Limb (tissue), 2 donors: ENCODE measurements at regions not wholly inside any gene's neighbourhood (a gene's known extent, or its start where the extent isn't known, plus 50 kb on each side); places are given as distances from the start of the nearest gene placed in this dataset.
A peak's percentile ranks its signal among the peaks of the same experiment; 100 is the strongest.
"Not testable (repeated sequence)": the region's sequence is repeated elsewhere in the genome, so short reads cannot be mapped to it uniquely, and the experiment has no call there.

Experiments
- DNase-seq, 2 donors: peaks; one replicate each; pipeline ENCODE4 v3.0.0-alpha.2; 2016; ENCODE audit errors: extremely low spot score in 2 of 2

DNA sequence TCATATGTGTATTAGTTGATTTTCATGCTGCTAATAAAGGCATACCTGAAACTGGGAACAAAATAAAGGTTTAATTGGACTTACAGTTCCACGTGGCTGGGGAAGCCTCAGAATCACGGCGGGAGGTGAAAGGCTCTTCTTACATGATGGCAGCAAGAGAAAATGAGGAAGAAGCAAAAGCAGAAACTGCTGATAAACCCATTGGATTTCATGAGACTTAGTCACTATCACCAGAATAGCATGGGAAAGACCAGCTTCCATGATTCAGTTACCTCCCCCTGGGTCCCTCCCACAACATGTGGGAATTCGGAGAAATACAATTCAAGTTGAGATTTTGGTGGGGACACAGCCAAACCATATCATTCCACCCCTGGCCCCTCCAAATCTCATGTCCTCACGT, 633.4 kb downstream of the MID1IP1 start:
- DNase-seq = not testable (repeated sequence)

GRCh38 chrX:39436538-39436937, 635.3 kb downstream of the MID1IP1 start:
- not testable (repeated sequence) for DNase-seq

DNA sequence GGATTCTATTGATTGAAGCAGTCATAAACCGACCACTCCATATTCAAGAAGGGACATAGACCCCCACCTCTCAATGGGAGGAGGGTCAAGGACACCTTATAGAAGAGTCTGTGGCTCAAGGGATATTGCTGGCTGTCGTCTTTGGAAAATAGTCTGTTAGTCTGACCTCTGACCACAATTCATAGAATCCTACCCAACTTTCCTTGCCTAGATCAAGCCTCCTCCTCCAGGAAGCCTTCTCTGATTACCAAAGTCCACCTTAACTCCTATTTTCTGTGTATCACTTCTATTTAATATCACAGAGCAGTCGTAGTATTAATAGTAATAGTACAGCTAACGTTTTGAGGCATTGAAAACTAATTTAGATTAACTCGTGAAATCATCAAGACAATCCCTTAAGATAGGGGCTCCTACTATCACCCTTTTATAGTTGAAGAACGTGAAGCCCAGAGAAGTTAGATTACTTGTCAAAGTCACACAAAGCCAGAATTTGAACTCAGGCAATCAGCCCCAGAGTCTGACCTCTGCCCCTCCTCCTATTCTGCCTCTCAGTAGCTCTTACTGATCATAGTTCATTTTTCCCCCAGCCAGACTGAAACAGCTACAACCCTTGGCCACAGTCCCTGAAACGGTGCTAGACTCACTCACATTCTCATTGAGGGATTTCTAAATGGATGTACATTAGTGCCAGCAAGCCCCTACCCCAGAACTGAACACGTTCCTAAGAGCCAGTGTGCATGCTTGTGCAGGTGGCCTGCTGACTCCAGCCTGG, 636.6 kb downstream of the MID1IP1 start:
- DNase-seq = no peak

DNA sequence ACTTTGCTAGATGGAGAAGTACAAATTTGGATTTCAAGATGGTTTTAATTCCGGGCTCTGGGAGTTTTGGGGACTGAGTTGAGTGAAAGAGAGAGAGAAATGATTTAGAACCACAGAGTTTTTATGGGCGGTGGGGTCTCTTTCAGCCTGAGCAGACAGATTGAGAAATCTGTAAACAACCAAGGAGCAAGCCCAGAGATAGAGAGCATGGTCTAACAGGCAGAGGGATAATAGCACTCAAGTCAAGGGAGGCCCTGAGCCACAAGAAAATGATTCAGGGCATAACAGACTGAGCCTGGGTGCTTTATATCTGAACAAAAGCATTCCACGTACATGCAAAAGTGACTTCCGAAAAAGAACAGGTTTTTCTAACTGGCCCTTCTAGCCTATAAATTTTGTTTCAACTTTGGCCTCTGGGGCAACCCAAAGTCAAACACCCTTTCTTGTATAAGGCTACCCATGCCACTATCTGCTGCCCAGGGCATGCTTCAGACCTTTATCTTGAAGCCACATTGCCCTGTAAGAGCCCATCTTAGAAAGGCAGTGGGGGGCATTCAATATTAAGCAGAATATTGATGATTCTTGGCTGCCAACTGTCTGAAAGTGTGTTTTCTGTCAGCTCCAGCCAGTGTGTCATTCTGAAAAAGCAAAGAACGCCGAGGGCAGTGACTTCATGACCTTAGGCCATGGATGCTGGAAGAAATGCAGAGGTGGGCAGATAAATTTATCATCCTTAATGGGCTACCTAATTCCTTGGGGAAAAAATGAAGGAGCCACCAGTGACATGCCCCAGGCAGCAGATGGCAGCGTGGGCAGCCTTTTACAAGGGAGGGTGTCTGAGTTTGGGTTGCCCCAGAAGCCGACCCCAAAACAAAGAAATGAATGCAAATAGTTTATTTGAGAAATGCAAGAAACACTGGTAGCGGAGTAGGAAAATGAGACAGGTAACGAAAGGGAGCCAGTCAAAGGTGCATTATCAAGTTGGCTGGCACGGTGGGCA, 637.6 kb downstream of the MID1IP1 start:
- DNase-seq = no peak

DNA sequence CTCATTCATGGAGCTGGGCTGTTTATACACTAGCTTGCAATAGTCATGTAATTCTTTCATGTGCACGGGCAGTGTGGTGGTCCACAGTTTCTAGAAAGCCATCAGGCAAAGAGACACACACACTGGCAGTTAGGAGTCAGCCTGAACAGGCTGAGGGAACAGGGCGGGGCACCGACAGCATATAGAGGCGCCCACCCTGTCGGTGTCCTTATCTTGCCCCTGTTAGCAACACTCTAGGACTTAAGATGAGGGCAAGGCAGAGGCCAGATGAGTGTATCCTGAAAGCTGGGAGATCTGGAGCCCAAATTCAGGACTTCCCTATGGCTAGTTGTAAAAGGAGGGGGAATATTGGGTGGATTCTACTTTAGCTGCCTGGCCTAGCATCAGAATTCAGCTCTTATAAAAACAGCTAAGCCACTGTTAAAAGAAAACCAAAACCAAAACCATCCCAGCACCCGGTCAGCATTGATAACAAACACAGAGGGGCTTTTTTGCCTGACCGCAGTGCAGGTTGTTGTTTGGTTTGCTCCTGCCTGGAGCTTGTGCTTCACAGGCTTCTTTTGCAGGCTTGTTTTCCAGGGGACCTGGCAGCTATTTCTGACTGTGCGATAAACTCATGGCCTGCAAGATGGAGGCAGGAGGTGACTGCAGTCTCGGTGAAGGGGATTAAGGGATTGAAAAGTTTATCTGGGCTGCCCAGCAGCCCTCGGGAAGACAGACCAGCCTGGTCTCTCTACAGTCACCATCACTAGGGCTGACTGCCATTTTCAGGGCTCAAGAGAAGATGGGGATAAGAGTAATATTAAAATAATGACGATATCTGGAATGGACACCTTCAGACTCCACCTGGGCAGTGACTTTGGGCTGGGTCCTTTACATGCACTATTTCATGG, 638.9 kb downstream of the MID1IP1 start:
- no peak for DNase-seq

- DNase-seq = no peak
These were observed 639.6 kb downstream of the MID1IP1 start for GRCh38 chrX:39440799-39441284.

DNA sequence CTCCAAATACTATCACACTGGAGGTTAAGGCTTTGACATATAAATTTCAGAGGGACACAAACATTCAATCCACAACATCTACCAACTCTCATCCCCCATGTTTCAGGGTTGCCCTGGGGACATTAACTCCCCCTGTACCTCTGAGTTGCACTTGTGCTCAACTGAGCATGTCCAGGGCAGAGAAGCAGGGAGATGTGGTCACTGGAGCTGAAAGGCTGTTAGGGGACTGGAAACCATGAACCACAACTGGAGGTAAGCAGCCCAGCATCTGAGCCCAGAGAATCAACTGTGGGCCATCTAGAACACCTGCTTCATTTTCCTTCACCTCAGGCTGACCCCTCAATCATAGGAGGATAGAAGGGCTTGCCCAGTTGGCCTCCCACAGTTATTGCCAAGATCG, 641.1 kb downstream of the MID1IP1 start:
- no peak for DNase-seq

DNA sequence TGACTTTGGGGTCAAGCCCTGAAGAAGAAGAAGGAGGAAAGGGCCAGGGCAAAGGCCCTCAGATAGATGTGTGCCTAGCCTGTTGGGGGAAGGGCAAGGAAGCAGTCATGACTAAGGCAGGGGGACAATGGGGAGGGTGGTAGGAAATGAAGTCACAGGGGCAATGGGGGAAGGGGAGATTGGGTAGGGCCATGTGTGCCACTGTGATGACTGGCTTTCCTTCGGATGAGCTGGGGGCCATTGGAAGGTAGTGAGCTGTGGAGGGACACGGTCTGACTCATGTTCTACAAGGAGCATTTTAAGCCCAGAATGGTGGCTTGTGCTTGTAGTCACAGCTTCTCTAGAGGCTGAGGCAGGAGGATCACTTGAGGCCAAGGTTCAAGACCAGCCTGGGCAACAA, 642.0 kb downstream of the MID1IP1 start:
- no peak for DNase-seq

DNA sequence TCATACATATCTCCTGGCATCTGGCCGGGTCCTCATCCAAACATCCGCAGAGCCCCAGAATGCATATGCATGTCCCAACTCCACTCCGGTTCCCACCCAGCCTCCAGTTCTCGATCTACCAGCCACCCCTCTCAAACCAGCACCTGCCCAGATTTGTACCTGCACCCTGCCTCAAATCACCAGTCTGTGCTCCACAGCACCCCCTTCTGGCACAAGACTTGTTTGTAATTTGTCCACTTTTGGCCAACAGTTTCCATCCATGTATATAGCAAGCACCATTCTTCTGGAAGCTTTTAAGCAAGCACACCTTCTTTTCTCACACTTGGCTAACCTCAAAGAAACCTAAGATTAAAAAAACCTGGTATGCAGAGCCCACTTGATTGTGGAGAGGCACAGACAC, 644.1 kb downstream of the MID1IP1 start:
- DNase-seq = no peak

GRCh38 chrX:39449352-39449751, 648.1 kb downstream of the MID1IP1 start:
- no peak for DNase-seq

DNA sequence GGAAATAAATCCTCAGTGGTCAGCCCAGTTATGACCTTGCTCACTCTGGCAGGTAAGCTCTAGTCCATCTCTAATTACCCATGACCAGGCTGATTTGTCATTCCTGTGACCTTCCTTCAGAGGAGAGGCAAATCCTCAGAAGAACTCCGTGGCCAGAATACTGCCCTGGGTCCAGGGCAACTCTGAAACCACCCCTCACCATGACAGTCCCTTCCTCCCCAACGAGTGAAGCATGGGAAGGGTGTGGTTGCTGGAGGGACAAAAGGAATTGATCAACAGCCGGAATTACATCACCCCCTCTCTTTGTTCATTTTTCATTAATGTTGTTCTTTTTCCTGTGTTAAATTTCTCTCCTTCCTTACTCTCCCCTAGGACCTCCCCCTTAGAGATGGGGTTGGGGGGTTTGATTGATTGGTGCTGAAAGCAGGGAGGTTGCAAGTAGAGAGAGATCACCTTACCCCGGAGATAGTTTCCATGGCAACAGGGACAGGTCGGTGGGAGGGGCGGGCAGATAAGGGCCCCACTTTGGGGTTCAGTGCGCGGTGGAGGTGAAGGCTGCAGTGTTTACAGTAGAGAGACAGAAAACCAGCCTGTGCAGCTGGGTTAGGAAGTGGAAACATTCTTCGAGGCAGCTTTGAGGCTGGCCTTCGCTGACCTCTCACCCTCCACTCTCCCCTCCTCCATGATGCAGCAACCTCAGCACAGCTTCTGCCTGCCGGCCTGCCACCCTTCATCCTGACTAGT, 647.4 kb downstream of the BCOR start:
- DNase-seq = no peak

- DNase-seq = no peak
These were observed 646.7 kb downstream of the BCOR start for GRCh38 chrX:39451046-39451445.

- DNase-seq = no peak
These were observed 645.4 kb downstream of the BCOR start for GRCh38 chrX:39452401-39452800.

- peak; percentile 43 to 64 for DNase-seq
These were observed 643.7 kb downstream of the BCOR start for GRCh38 chrX:39453889-39454621.

DNA sequence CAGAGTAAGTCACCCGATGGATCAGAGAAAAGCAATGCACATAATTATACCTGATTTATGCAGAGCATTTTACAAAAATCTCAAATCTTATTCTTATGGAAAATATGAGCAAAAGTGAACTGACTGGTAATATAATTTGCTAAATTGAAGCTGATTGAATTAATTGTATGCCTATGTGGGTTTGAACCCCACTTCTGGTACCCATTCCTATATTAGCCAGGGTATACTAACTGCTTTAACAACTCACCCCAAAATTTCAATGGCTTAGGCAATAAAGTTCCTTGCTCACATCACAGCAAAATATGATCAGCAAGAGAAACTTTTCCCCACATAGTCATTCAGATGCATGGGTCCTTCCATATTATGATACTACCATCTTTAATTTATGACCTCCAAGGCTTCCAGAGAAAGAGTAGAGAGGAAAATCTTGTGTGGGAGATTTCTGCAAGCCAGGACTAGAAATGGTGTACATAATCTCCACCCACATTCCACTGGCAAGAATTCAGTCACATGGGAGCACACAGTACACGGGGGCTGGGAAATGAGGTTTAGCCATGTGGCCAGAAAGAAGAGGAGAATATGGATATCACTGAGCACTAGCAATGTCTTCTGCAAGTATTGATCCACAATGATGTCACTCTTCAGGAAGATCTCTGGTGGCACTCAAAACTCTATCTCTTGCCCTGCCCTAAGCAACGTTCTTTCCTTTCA, 640.7 kb downstream of the BCOR start:
- no peak for DNase-seq

DNA sequence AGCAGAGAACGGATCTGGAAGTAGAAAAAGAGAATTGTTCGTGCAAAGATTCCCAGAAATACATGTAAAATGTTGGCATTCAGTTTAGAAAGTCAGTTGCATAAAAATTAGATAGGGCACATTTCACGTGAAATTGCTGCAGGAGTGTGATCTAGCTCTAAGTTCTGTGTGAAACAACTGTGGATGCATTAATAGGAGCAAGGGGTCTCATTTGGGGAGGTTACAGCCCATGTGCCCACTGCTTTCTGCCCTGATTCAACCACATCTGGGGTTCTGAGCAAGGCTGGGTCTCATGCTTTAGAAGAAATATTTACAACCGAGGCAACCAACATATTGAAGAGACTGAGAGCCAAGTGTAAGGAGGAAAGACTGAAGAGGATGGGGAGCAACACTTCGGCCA, 639.0 kb downstream of the BCOR start:
- no peak for DNase-seq

DNA sequence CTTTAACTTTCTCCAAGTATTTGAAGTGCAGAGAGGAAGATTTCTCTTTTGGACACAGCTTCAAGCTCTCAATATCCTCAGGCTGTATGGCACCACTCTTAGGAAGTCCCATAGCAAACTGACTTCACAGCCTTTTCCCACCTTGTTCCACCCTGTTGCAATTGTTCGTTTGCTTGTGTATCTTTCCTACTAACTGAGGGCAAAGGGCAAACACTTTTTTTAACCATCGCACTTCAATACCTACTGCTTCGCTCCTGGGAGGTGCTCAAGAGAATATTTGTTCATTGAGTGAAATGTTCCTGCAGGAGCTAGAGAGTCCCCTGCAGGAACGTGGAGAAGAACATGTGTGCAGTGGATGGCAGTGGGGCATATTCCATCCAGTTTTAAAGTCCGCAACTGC, 638.6 kb downstream of the BCOR start:
- no peak for DNase-seq

GRCh38 chrX:39459952-39460351, 637.8 kb downstream of the BCOR start:
- no peak for DNase-seq

DNA sequence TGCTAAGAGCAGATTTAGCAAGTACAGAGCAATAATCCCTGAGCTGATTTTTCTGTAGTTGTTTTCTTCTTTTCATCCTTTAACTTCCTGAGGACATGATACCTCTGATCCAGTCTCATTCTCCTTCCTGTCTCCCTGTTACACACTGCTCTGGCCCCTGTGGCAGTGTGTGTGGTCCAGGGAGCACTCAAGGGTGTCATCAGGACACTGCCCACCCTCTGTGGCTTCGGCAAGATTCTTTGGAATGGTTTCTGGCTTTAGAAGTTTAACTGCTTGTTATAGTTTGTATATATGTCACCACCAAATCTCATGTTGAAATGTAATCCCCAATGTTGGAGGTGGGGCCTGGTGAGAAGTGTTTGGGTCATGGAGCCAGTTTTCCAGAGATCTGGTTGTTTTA, 637.3 kb downstream of the BCOR start:
- DNase-seq = no peak
